ENCODE measurements at regions not wholly inside any gene's neighbourhood (a gene's known extent, or its start where the extent isn't known, plus 50 kb on each side); places are given as distances from the start of the nearest gene placed in this dataset.
"Not testable (repeated sequence)": the region's sequence is repeated elsewhere in the genome, so short reads cannot be mapped to it uniquely, and the experiment has no call there.

DNA sequence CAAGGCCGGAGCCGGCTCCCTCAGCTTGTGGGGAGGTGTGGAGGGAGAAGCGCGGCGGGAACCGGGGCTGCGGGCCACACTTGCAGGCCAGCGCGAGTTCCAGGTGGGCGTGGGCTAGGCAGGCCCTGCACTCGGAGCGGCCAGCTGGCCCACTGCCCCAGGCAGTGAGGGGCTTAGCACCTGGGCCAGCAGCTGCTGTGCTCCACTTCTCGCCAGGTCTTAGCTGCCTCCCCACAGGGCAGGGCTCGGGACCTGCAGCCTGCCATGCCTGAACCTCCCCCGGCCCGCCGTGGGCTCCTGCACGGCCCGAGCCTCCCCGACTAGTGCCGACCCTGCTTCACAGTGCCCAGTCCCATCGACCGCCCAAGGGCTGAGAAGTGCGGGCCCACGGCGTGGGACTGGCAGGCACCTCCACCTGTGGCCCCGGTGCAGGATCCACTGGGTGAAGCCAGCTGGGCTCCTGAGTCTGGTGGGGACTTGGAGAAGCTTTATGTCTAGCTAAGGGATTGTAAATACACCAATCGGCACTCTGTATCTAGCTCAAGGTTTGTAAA, 131.8 kb downstream of the KDR start:
- H3K36me3 ChIP-seq (ENCODE audit: control insufficient read depth, insufficient read depth, low read length); H3K27ac ChIP-seq (ENCODE audit: low read depth, low read length, severe bottlenecking); H3K9me3 ChIP-seq (ENCODE audit: control insufficient read depth, low read length); H3K4me1 ChIP-seq (ENCODE audit: control insufficient read depth, insufficient read depth, low read length, poor library complexity, severe bottlenecking); H3K4me3 ChIP-seq (ENCODE audit: extremely low read depth, insufficient read depth, low read length, poor library complexity, severe bottlenecking): not testable (repeated sequence)
- WGBS, 2 experiments (ENCODE audit: insufficient coverage in 2 of 2): 92 to 96% methylated on average over 19 to 26 of the region's 28 CpGs

DNA sequence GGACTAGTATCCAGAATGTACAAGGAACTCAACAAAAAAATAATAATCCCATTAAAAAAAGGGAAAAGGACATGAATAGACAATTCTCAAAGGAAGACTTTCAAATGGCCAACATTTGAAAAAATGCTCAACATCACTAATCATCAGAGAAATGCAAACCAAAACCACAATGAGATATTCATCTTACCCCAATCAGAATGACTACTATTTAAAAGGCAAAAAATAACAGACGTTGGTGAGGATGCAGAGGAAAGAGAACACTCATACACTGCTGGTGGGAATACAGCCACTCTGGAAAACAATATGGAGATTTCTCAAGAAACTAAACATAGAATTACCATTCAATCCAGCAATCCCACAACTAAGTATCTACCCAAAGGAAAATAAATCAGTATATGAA, 133.1 kb downstream of the KDR start:
- no CpG with 5 or more reads among the region's 1 CpG for WGBS, 2 experiments (ENCODE audit: insufficient coverage in 2 of 2)
- Histone ChIP-seq H3K36me3 (ENCODE audit: control insufficient read depth, insufficient read depth, low read length) (no peaks in the 10 kb centered on the region), H3K27ac (ENCODE audit: low read depth, low read length, severe bottlenecking) (no peak overlapping the region)

DNA sequence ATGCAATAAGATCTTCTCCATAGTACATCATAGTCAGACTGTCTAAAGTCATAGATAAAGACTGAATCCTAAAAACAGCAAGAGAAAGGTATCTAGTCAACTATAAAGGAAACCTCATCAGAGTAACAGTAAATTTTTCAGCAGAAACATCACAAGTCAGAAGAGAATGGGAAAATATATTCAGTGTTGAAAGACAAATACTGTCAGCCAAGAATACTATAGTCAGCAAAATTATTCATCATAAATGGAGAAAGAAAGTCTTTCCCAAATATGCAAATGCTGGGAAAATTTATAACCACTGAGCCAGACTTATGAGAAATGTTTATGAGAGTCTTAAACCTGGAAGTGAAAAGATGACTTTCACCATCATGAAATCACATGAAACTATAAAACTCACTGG, 136.7 kb downstream of the KDR start:
- H3K4me3 ChIP-seq (ENCODE audit: extremely low read depth, insufficient read depth, low read length, poor library complexity, severe bottlenecking): no peak overlapping the region
- H3K36me3 ChIP-seq (ENCODE audit: control insufficient read depth, insufficient read depth, low read length): no peaks in the 10 kb centered on the region
- H3K9me3 ChIP-seq (ENCODE audit: control insufficient read depth, low read length): peaks cover 5% of the 10 kb centered on the region
- H3K27ac ChIP-seq (ENCODE audit: low read depth, low read length, severe bottlenecking): no peak overlapping the region
- H3K4me1 ChIP-seq (ENCODE audit: control insufficient read depth, insufficient read depth, low read length, poor library complexity, severe bottlenecking): no peaks in the 10 kb centered on the region

More for the DNA sequence above, 133.1 kb downstream of the KDR start:
- H3K4me3 ChIP-seq (ENCODE audit: extremely low read depth, insufficient read depth, low read length, poor library complexity, severe bottlenecking): no peak overlapping the region
- peaks cover 5% of the 10 kb centered on the region for H3K9me3 ChIP-seq (ENCODE audit: control insufficient read depth, low read length)
- H3K4me1 ChIP-seq (ENCODE audit: control insufficient read depth, insufficient read depth, low read length, poor library complexity, severe bottlenecking): no peaks in the 10 kb centered on the region

DNA sequence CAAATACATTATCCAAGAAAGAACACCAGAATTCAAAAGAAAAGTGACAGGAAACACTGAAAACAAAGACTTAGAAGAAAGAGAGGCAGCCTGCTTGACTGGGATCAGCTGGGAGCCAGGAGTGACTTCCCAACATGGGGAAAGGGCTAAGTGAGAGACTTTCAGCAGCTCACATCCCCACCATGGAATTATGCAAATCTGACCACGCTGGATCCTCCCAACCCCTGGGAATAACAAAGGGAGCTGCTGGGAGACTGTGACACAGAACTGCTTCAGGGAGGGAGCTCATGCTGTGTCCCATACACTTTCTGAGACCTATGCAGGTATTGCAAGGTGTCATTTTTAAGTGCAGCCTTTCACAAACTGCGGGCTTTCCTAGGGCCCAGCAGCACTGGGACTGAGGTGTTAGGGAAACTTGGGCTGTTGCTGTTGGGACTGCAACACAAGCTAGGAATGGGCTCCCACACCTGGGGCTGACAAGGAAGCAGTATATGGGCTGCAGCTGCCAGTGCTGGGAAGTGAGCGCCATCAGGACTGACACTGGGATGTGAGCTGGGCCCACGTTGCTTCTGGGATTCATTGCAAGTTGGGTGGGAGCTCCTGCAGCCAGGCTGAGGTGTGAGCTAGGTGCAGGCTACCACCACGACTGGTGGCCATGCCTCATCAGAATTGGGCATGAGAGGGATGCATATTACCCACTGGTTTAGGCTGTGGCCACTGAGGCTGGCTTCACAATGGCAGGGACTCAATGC, 139.1 kb downstream of the KDR start:
- WGBS, 2 experiments (ENCODE audit: insufficient coverage in 2 of 2): 46 to 80% methylated on average over 4 to 5 of the region's 5 CpGs

GRCh38 chr4:54976682-54977081, 148.7 kb downstream of the KDR start:
- Histone ChIP-seq H3K9me3 (ENCODE audit: control insufficient read depth, low read length) (no peaks in the 10 kb centered on the region), H3K4me3 (ENCODE audit: extremely low read depth, insufficient read depth, low read length, poor library complexity, severe bottlenecking) (no peak overlapping the region), H3K27ac (ENCODE audit: low read depth, low read length, severe bottlenecking) (no peak overlapping the region), H3K36me3 (ENCODE audit: control insufficient read depth, insufficient read depth, low read length) (no peaks in the 10 kb centered on the region), H3K4me1 (ENCODE audit: control insufficient read depth, insufficient read depth, low read length, poor library complexity, severe bottlenecking) (peaks cover 3% of the 10 kb centered on the region)
- 58 to 79% methylated on average over 3 to 4 of the region's 4 CpGs for WGBS, 2 experiments (ENCODE audit: insufficient coverage in 2 of 2)

More for the DNA sequence above, 139.1 kb downstream of the KDR start:
- no peak overlapping the region for H3K27ac ChIP-seq (ENCODE audit: low read depth, low read length, severe bottlenecking)
- no peak overlapping the region for H3K4me3 ChIP-seq (ENCODE audit: extremely low read depth, insufficient read depth, low read length, poor library complexity, severe bottlenecking)
- H3K4me1 ChIP-seq (ENCODE audit: control insufficient read depth, insufficient read depth, low read length, poor library complexity, severe bottlenecking): no peaks in the 10 kb centered on the region
- H3K36me3 ChIP-seq (ENCODE audit: control insufficient read depth, insufficient read depth, low read length): no peaks in the 10 kb centered on the region
- H3K9me3 ChIP-seq (ENCODE audit: control insufficient read depth, low read length): peaks cover 5% of the 10 kb centered on the region

GRCh38 chr4:54976031-54976430, 149.4 kb downstream of the KDR start:
- no peak overlapping the region for H3K27ac ChIP-seq (ENCODE audit: low read depth, low read length, severe bottlenecking)
- WGBS, 2 experiments (ENCODE audit: insufficient coverage in 2 of 2): no CpG with 5 or more reads among the region's 3 CpGs
- H3K36me3 ChIP-seq (ENCODE audit: control insufficient read depth, insufficient read depth, low read length): no peaks in the 10 kb centered on the region
- no peaks in the 10 kb centered on the region for H3K9me3 ChIP-seq (ENCODE audit: control insufficient read depth, low read length)
- H3K4me1 ChIP-seq (ENCODE audit: control insufficient read depth, insufficient read depth, low read length, poor library complexity, severe bottlenecking): peaks cover 3% of the 10 kb centered on the region
- no peak overlapping the region for H3K4me3 ChIP-seq (ENCODE audit: extremely low read depth, insufficient read depth, low read length, poor library complexity, severe bottlenecking)

DNA sequence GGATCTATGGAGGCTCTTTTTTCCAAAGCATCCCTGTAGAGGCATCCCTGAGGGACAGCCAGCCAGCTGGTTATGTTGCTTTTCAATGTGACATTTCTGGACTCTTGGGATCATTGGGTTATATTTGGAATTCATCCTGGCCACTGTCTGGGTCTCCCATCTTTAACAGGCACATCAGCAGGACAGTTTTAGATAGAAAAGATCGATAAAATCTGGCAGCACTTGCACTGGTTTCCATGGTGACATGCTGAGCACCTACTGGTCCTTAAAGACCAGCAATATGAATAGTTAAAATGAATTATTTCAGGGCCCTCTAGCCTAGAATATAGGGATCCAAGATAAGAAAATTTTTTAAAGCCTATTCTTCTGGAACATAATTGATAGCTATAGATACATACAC, 151.6 kb downstream of the KDR start:
- no peak overlapping the region for H3K4me3 ChIP-seq (ENCODE audit: extremely low read depth, insufficient read depth, low read length, poor library complexity, severe bottlenecking)
- no peak overlapping the region for H3K27ac ChIP-seq (ENCODE audit: low read depth, low read length, severe bottlenecking)
- peaks cover 3% of the 10 kb centered on the region for H3K4me1 ChIP-seq (ENCODE audit: control insufficient read depth, insufficient read depth, low read length, poor library complexity, severe bottlenecking)
- no peaks in the 10 kb centered on the region for H3K36me3 ChIP-seq (ENCODE audit: control insufficient read depth, insufficient read depth, low read length)
- 91 to 100% methylated on average over 1 of the region's 1 CpG for WGBS, 2 experiments (ENCODE audit: insufficient coverage in 2 of 2)
- no peaks in the 10 kb centered on the region for H3K9me3 ChIP-seq (ENCODE audit: control insufficient read depth, low read length)

DNA sequence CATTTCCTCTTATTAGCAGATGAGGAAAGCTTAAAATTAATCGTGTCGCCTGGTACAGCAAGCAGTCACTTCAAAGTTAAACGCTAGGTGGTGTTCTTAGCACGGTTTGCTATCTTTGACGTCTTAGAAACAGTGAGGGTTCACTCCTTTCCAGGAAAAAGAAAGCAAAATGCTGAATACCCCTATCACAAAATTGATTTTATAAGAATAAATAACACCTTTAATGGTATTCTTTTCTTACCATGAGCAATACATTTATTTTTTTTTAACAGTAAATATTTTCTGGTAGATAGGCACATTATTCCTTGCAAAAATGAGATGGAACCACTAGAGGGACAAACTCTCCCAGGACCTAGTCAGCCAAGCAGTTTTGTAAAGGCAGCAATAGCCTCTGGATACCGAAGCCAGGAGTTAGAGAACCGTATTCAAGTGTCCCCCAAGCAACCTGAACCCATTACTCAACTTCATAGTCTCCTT, 153.9 kb downstream of the KDR start:
- Histone ChIP-seq H3K27ac (ENCODE audit: low read depth, low read length, severe bottlenecking) (no peak overlapping the region), H3K4me3 (ENCODE audit: extremely low read depth, insufficient read depth, low read length, poor library complexity, severe bottlenecking) (no peak overlapping the region), H3K4me1 (ENCODE audit: control insufficient read depth, insufficient read depth, low read length, poor library complexity, severe bottlenecking) (no peaks in the 10 kb centered on the region), H3K9me3 (ENCODE audit: control insufficient read depth, low read length) (no peaks in the 10 kb centered on the region), H3K36me3 (ENCODE audit: control insufficient read depth, insufficient read depth, low read length) (no peaks in the 10 kb centered on the region)
- WGBS, 2 experiments (ENCODE audit: insufficient coverage in 2 of 2): 6 to 10% methylated on average over 2 to 5 of the region's 7 CpGs

DNA sequence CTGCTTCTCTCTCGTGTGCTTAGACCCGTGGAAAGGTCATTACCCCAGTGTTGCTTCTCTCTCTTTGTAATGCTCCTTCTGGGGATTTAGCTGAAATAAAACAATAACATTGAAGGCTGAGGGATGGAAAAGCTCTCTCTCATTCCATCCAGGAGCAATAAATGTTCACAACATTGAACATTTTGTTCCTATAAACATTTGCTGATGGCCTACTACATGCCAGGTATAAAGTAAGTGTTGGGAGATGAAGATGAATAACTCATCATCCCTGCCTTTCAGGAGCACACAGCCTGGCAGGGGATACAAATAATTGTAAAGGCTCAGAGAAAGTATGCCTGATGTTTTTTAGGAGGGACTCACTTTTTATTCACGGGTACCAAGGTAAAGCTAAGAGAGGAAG, 158.1 kb downstream of the KDR start:
- 100% methylated on average over 1 of the region's 3 CpGs; no CpG with 5 or more reads in 1 of the 2 experiments for WGBS, 2 experiments (ENCODE audit: insufficient coverage in 2 of 2)
- no peaks in the 10 kb centered on the region for H3K36me3 ChIP-seq (ENCODE audit: control insufficient read depth, insufficient read depth, low read length)
- no peaks in the 10 kb centered on the region for H3K4me1 ChIP-seq (ENCODE audit: control insufficient read depth, insufficient read depth, low read length, poor library complexity, severe bottlenecking)
- H3K27ac ChIP-seq (ENCODE audit: low read depth, low read length, severe bottlenecking): no peak overlapping the region
- no peak overlapping the region for H3K4me3 ChIP-seq (ENCODE audit: extremely low read depth, insufficient read depth, low read length, poor library complexity, severe bottlenecking)
- H3K9me3 ChIP-seq (ENCODE audit: control insufficient read depth, low read length): no peaks in the 10 kb centered on the region

DNA sequence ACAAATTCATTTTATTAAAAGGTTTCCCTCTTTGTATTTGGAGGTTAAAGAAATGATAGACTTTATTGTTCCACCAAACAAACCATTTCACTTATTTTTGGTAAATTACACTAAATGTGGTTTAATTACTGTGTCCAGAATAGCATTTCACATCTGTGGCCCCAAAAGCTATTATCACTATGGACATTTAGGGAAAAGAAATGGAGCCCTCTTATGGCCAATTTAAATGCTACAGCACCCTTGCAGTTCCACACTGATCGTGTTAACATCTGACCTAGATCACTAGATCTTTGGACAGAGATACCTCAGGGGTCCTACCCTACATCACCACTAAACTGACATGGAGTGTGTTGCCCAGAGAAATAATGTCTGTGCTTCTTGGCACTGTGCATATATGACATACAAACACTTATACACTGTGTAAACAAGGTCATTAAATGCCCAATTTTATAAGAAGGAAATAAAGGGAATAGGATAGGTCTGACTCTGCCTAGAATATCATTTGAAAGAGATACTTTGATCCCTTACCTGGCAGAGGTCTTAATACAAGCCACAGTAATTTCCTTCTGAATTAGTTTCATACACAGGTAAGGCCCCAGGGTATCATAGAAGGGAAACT, 163.9 kb downstream of the KDR start:
- H3K9me3 ChIP-seq (ENCODE audit: control insufficient read depth, low read length): no peaks in the 10 kb centered on the region
- no peaks in the 10 kb centered on the region for H3K36me3 ChIP-seq (ENCODE audit: control insufficient read depth, insufficient read depth, low read length)
- no peak overlapping the region for H3K27ac ChIP-seq (ENCODE audit: low read depth, low read length, severe bottlenecking)
- no peak overlapping the region for H3K4me3 ChIP-seq (ENCODE audit: extremely low read depth, insufficient read depth, low read length, poor library complexity, severe bottlenecking)
- 0% methylated on average over 1 of the region's 1 CpG; no CpG with 5 or more reads in 1 of the 2 experiments for WGBS, 2 experiments (ENCODE audit: insufficient coverage in 2 of 2)
- no peaks in the 10 kb centered on the region for H3K4me1 ChIP-seq (ENCODE audit: control insufficient read depth, insufficient read depth, low read length, poor library complexity, severe bottlenecking)

GRCh38 chr4:54959651-54960116, 165.7 kb downstream of the KDR start:
- Histone ChIP-seq H3K4me1 (ENCODE audit: control insufficient read depth, insufficient read depth, low read length, poor library complexity, severe bottlenecking) (no peaks in the 10 kb centered on the region), H3K36me3 (ENCODE audit: control insufficient read depth, insufficient read depth, low read length) (no peaks in the 10 kb centered on the region), H3K27ac (ENCODE audit: low read depth, low read length, severe bottlenecking) (no peak overlapping the region), H3K4me3 (ENCODE audit: extremely low read depth, insufficient read depth, low read length, poor library complexity, severe bottlenecking) (no peak overlapping the region), H3K9me3 (ENCODE audit: control insufficient read depth, low read length) (no peaks in the 10 kb centered on the region)
- WGBS, 2 experiments (ENCODE audit: insufficient coverage in 2 of 2): 100% methylated on average over 2 to 3 of the region's 3 CpGs

All from mesodermal cell (in vitro differentiated cells).